NT2/D1 (cell line): ENCODE measurements at regions not wholly inside any gene's neighbourhood (a gene's known extent, or its start where the extent isn't known, plus 50 kb on each side); places are given as distances from the start of the nearest gene placed in this dataset.
A peak's percentile ranks its signal among the peaks of the same experiment; 100 is the strongest.

Experiments
- DNase-seq: peaks from one replicate; pipeline ENCODE4 v3.0.0-alpha.2; 2011; ENCODE audit warnings: low read depth, low spot score
- H3K27me3 ChIP-seq: 2 replicates; pipeline ENCODE4 v1.6.0; 2011; ENCODE audit warnings: mild to moderate bottlenecking; ENCODE audit not compliant: insufficient read length, insufficient read depth
- H3K36me3 ChIP-seq: 2 replicates; pipeline ENCODE4 v1.6.1; 2011; ENCODE audit warnings: mild to moderate bottlenecking, low read length, mixed read lengths; ENCODE audit not compliant: insufficient read depth, insufficient read length
- H3K4me1 ChIP-seq: 2 replicates; pipeline ENCODE4 v1.5.1; 2011; ENCODE audit not compliant: insufficient read depth, insufficient read length
- H3K4me3 ChIP-seq: 2 replicates; pipeline ENCODE4 v1.5.1; 2011; ENCODE audit warnings: low read depth; ENCODE audit not compliant: insufficient read length
- H3K9ac ChIP-seq: 2 replicates; pipeline ENCODE4 v1.6.0; 2011; ENCODE audit warnings: low read depth; ENCODE audit not compliant: insufficient read length
- H3K9me3 ChIP-seq: 2 replicates; pipeline ENCODE4 v1.5.1; 2011; ENCODE audit warnings: mild to moderate bottlenecking, low read length; ENCODE audit not compliant: insufficient read depth
- SUZ12 ChIP-seq: IDR thresholded peaks from 2 replicates; pipeline ENCODE4 v1.6.1; 2011; ENCODE audit not compliant: insufficient read length, insufficient read depth; ENCODE audit errors: extremely low read depth
- YY1 ChIP-seq: IDR thresholded peaks from 2 replicates; pipeline ENCODE4 v1.6.1; 2011; ENCODE audit not compliant: insufficient read length, insufficient read depth
- ZNF274 ChIP-seq: IDR thresholded peaks from 2 replicates; pipeline ENCODE4 v1.6.1; 2011; ENCODE audit warnings: mild to moderate bottlenecking, low read depth, low read length

- no peak for DNase-seq
- Histone ChIP-seq H3K9me3 (no peaks in the 10 kb centered on the region), H3K4me1 (no peaks in the 10 kb centered on the region), H3K4me3 (no peak overlapping the region), H3K9ac (no peak overlapping the region), H3K27me3 (no peaks in the 10 kb centered on the region), H3K36me3 (no peaks in the 10 kb centered on the region)
- TF ChIP-seq SUZ12 (no peak), ZNF274 (no peak), YY1 (no peak)
Measured at GRCh38 chr6:156510242-156510641, 266.9 kb upstream of the ARID1B start.

GRCh38 chr6:156509496-156509895 lies 267.7 kb upstream of the ARID1B start:
- H3K27me3 ChIP-seq, result no peaks in the 10 kb centered on the region
- no peak for DNase-seq
- H3K36me3 ChIP-seq, result no peaks in the 10 kb centered on the region
- no peak overlapping the region for H3K4me3 ChIP-seq
- TF ChIP-seq ZNF274, result no peak
- no peak for TF ChIP-seq YY1
- no peak for TF ChIP-seq SUZ12
- H3K9ac ChIP-seq, result no peak overlapping the region
- H3K9me3 ChIP-seq, result no peaks in the 10 kb centered on the region
- no peaks in the 10 kb centered on the region for H3K4me1 ChIP-seq

- no peaks in the 10 kb centered on the region for H3K4me1 ChIP-seq
- no peaks in the 10 kb centered on the region for H3K36me3 ChIP-seq
- H3K4me3 ChIP-seq, result no peak overlapping the region
- H3K27me3 ChIP-seq, result no peaks in the 10 kb centered on the region
- H3K9ac ChIP-seq, result no peak overlapping the region
- TF ChIP-seq YY1 (no peak), SUZ12 (no peak), ZNF274 (no peak)
- H3K9me3 ChIP-seq, result no peaks in the 10 kb centered on the region
- DNase-seq, result peak; percentile 9
Measured at GRCh38 chr6:156508923-156509322, 268.3 kb upstream of the ARID1B start.

GRCh38 chr6:156508126-156508525 lies 269.1 kb upstream of the ARID1B start:
- no peak overlapping the region for H3K4me3 ChIP-seq
- TF ChIP-seq SUZ12 (no peak), ZNF274 (no peak), YY1 (no peak)

GRCh38 chr6:156507656-156508055 lies 269.5 kb upstream of the ARID1B start:
- no peaks in the 10 kb centered on the region for H3K9me3 ChIP-seq
- TF ChIP-seq SUZ12, result no peak
- no peak for TF ChIP-seq YY1
- TF ChIP-seq ZNF274, result no peak
- H3K36me3 ChIP-seq, result no peaks in the 10 kb centered on the region
- H3K4me3 ChIP-seq, result no peak overlapping the region
- no peaks in the 10 kb centered on the region for H3K4me1 ChIP-seq
- no peak for DNase-seq
- H3K9ac ChIP-seq, result no peak overlapping the region
- no peaks in the 10 kb centered on the region for H3K27me3 ChIP-seq

More at GRCh38 chr6:156508126-156508525, 269.1 kb upstream of the ARID1B start:
- no peaks in the 10 kb centered on the region for H3K4me1 ChIP-seq
- H3K36me3 ChIP-seq, result no peaks in the 10 kb centered on the region
- H3K9ac ChIP-seq, result no peak overlapping the region
- no peaks in the 10 kb centered on the region for H3K27me3 ChIP-seq
- no peak for DNase-seq
- no peaks in the 10 kb centered on the region for H3K9me3 ChIP-seq

- Histone ChIP-seq H3K9ac (no peak overlapping the region), H3K9me3 (no peaks in the 10 kb centered on the region), H3K36me3 (no peaks in the 10 kb centered on the region), H3K4me3 (no peak overlapping the region), H3K4me1 (no peaks in the 10 kb centered on the region), H3K27me3 (no peaks in the 10 kb centered on the region)
- no peak for DNase-seq
- no peak for TF ChIP-seq ZNF274
- no peak for TF ChIP-seq SUZ12
- no peak for TF ChIP-seq YY1
Measured at GRCh38 chr6:156507106-156507505, 270.1 kb upstream of the ARID1B start.

- peak; percentile 35 for DNase-seq
- Histone ChIP-seq H3K27me3 (no peaks in the 10 kb centered on the region), H3K4me3 (no peak overlapping the region), H3K4me1 (no peaks in the 10 kb centered on the region), H3K36me3 (no peaks in the 10 kb centered on the region), H3K9me3 (no peaks in the 10 kb centered on the region), H3K9ac (no peak overlapping the region)
- TF ChIP-seq YY1, result no peak
- no peak for TF ChIP-seq SUZ12
- no peak for TF ChIP-seq ZNF274
Measured at GRCh38 chr6:156502969-156503504, 274.1 kb upstream of the ARID1B start.
